ENCODE measurements at regions not wholly inside any gene's neighbourhood (a gene's known extent, or its start where the extent isn't known, plus 50 kb on each side); places are given as distances from the start of the nearest gene placed in this dataset.

DNA sequence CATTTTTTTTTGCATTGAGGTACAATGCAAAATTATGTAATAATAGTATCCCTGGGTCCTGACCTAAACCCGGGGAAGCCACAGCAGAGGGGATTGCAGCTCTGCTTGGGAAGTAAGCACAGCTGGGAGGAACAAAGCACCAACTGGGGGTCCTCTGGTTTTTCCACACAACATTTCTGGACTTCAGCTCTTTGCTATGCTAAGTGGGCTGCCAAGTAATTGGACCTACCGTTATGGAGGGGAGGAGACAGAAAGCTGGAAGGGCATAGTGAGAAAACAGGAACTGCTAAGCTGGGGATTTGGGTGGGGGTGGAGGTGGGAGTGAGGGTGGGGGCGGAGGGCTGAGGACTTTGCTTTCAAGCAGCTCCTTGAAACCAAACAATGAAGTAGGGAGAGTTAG, 183.3 kb downstream of the ZIC3 start:
- TF ChIP-seq, protein P1, sequence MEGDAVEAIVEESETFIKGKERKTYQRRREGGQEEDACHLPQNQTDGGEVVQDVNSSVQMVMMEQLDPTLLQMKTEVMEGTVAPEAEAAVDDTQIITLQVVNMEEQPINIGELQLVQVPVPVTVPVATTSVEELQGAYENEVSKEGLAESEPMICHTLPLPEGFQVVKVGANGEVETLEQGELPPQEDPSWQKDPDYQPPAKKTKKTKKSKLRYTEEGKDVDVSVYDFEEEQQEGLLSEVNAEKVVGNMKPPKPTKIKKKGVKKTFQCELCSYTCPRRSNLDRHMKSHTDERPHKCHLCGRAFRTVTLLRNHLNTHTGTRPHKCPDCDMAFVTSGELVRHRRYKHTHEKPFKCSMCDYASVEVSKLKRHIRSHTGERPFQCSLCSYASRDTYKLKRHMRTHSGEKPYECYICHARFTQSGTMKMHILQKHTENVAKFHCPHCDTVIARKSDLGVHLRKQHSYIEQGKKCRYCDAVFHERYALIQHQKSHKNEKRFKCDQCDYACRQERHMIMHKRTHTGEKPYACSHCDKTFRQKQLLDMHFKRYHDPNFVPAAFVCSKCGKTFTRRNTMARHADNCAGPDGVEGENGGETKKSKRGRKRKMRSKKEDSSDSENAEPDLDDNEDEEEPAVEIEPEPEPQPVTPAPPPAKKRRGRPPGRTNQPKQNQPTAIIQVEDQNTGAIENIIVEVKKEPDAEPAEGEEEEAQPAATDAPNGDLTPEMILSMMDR (conservative IDR thresholded peaks at IDR 0.05; ENCODE audit: low read length): no peak
- TF ChIP-seq EZH2phosphoT487 (IDR thresholded peaks at IDR 0.05; ENCODE audit: borderline replicate concordance): no peak
